SJSA1 (cell line): ENCODE measurements at regions not wholly inside any gene's neighbourhood (a gene's known extent, or its start where the extent isn't known, plus 50 kb on each side); places are given as distances from the start of the nearest gene placed in this dataset.

Experiments used
- DNase-seq, 2 experiments: peaks; one replicate each; pipeline ENCODE4 v3.0.0-alpha.2; 2015 to 2020; ENCODE audit warnings: low spot score in 2 of 2, low read depth in 1 of 2
- H3K27ac ChIP-seq: fragments of 250-450 bp; sonication (Bioruptor Pico); 2 replicates; pipeline ENCODE4 v1.5.1; 2020; ENCODE audit warnings: mild to moderate bottlenecking, moderate library complexity
- H3K27me3 ChIP-seq: fragments of 250-450 bp; sonication (Bioruptor Pico); replicated peaks from 2 replicates; pipeline ENCODE4 v1.5.1; 2020; ENCODE audit warnings: mild to moderate bottlenecking, moderate library complexity
- H3K36me3 ChIP-seq: fragments of 250-450 bp; sonication (Bioruptor Pico); 2 replicates; pipeline ENCODE4 v1.5.1; 2020; ENCODE audit warnings: mild to moderate bottlenecking
- H3K4me1 ChIP-seq: fragments of 250-450 bp; sonication (Bioruptor Pico); replicated peaks from 2 replicates; pipeline ENCODE4 v1.6.1; 2021; ENCODE audit warnings: mild to moderate bottlenecking
- H3K4me3 ChIP-seq: fragments of 250-450 bp; sonication (Bioruptor Pico); 2 replicates; pipeline ENCODE4 v1.5.1; 2020; ENCODE audit warnings: mild to moderate bottlenecking
- H3K9me3 ChIP-seq: fragments of 250-450 bp; sonication (Bioruptor Pico); replicated peaks from 2 replicates; pipeline ENCODE4 v1.5.1; 2020; ENCODE audit warnings: mild to moderate bottlenecking

GRCh38 chr4:138426786-138427185 lies 184.6 kb upstream of the SLC7A11 start:
- Histone ChIP-seq H3K36me3 (no peaks in the 10 kb centered on the region), H3K4me1 (no peaks in the 10 kb centered on the region), H3K27me3 (no peaks in the 10 kb centered on the region), H3K9me3 (no peaks in the 10 kb centered on the region), H3K4me3 (no peak overlapping the region), H3K27ac (no peak overlapping the region)
- DNase-seq: no peak

GRCh38 chr4:138420471-138420870 lies 178.3 kb upstream of the SLC7A11 start:
- no peak overlapping the region for H3K4me3 ChIP-seq

GRCh38 chr4:138414202-138414601 lies 172.1 kb upstream of the SLC7A11 start:
- no peak for DNase-seq
- H3K27ac ChIP-seq: no peak overlapping the region
- H3K4me3 ChIP-seq: no peak overlapping the region
- 0 out of 2 replicates have a peak, but pooled peaks cover 3% of the 10 kb centered on the region for H3K4me1 ChIP-seq
- H3K27me3 ChIP-seq: no peaks in the 10 kb centered on the region
- H3K36me3 ChIP-seq: no peaks in the 10 kb centered on the region
- no peaks in the 10 kb centered on the region for H3K9me3 ChIP-seq

More at GRCh38 chr4:138420471-138420870, 178.3 kb upstream of the SLC7A11 start:
- Histone ChIP-seq H3K4me1 (no peaks in the 10 kb centered on the region), H3K36me3 (no peaks in the 10 kb centered on the region), H3K9me3 (no peaks in the 10 kb centered on the region), H3K27ac (no peak overlapping the region), H3K27me3 (no peaks in the 10 kb centered on the region)
- DNase-seq: no peak

GRCh38 chr4:138413273-138413672 lies 171.1 kb upstream of the SLC7A11 start:
- Histone ChIP-seq H3K27ac (no peak overlapping the region), H3K27me3 (no peaks in the 10 kb centered on the region), H3K36me3 (no peaks in the 10 kb centered on the region), H3K4me1 (0 out of 2 replicates have a peak, but pooled peaks cover 3% of the 10 kb centered on the region), H3K4me3 (no peak overlapping the region), H3K9me3 (no peaks in the 10 kb centered on the region)
- DNase-seq: no peak

GRCh38 chr4:138412847-138413246 lies 170.7 kb upstream of the SLC7A11 start:
- H3K9me3 ChIP-seq: no peaks in the 10 kb centered on the region
- 0 out of 2 replicates have a peak, but pooled peaks cover 3% of the 10 kb centered on the region for H3K4me1 ChIP-seq
- H3K4me3 ChIP-seq: no peak overlapping the region
- no peak overlapping the region for H3K27ac ChIP-seq
- no peaks in the 10 kb centered on the region for H3K36me3 ChIP-seq
- no peak for DNase-seq
- H3K27me3 ChIP-seq: no peaks in the 10 kb centered on the region

GRCh38 chr4:138410266-138410665 lies 168.1 kb upstream of the SLC7A11 start:
- no peak overlapping the region for H3K4me3 ChIP-seq
- no peaks in the 10 kb centered on the region for H3K27me3 ChIP-seq
- no peak for DNase-seq
- H3K27ac ChIP-seq: no peak overlapping the region
- H3K4me1 ChIP-seq: 0 out of 2 replicates have a peak, but pooled peaks cover 3% of the 10 kb centered on the region
- H3K9me3 ChIP-seq: no peaks in the 10 kb centered on the region
- H3K36me3 ChIP-seq: no peaks in the 10 kb centered on the region

GRCh38 chr4:138409670-138410069 lies 167.5 kb upstream of the SLC7A11 start:
- Histone ChIP-seq H3K27ac (no peak overlapping the region), H3K9me3 (no peaks in the 10 kb centered on the region), H3K36me3 (no peaks in the 10 kb centered on the region), H3K4me3 (no peak overlapping the region), H3K27me3 (no peaks in the 10 kb centered on the region), H3K4me1 (0 out of 2 replicates have a peak, but pooled peaks cover 3% of the 10 kb centered on the region)
- no peak for DNase-seq

GRCh38 chr4:138408758-138409157 lies 166.6 kb upstream of the SLC7A11 start:
- Histone ChIP-seq H3K27ac (no peak overlapping the region), H3K9me3 (no peaks in the 10 kb centered on the region), H3K27me3 (no peaks in the 10 kb centered on the region), H3K36me3 (no peaks in the 10 kb centered on the region), H3K4me1 (0 out of 2 replicates have a peak, but pooled peaks cover 3% of the 10 kb centered on the region), H3K4me3 (no peak overlapping the region)
- no peak for DNase-seq

- no peaks in the 10 kb centered on the region for H3K36me3 ChIP-seq
- no peaks in the 10 kb centered on the region for H3K27me3 ChIP-seq
- no peak for DNase-seq
- H3K4me1 ChIP-seq: 0 out of 2 replicates have a peak, but pooled peaks cover 3% of the 10 kb centered on the region
- H3K27ac ChIP-seq: no peak overlapping the region
- H3K9me3 ChIP-seq: no peaks in the 10 kb centered on the region
- H3K4me3 ChIP-seq: no peak overlapping the region
Observed at GRCh38 chr4:138407329-138407728, 165.2 kb upstream of the SLC7A11 start.

GRCh38 chr4:138406876-138407275 lies 164.7 kb upstream of the SLC7A11 start:
- Histone ChIP-seq H3K9me3 (no peaks in the 10 kb centered on the region), H3K4me3 (no peak overlapping the region), H3K27me3 (no peaks in the 10 kb centered on the region), H3K27ac (no peak overlapping the region), H3K36me3 (no peaks in the 10 kb centered on the region), H3K4me1 (0 out of 2 replicates have a peak, but pooled peaks cover 3% of the 10 kb centered on the region)
- no peak for DNase-seq

GRCh38 chr4:138405934-138406567 lies 163.9 kb upstream of the SLC7A11 start:
- Histone ChIP-seq H3K9me3 (no peaks in the 10 kb centered on the region), H3K36me3 (no peaks in the 10 kb centered on the region), H3K4me3 (no peak overlapping the region), H3K27me3 (no peaks in the 10 kb centered on the region), H3K4me1 (0 out of 2 replicates have a peak, but pooled peaks cover 3% of the 10 kb centered on the region), H3K27ac (no peak overlapping the region)
- no peak for DNase-seq

- H3K27me3 ChIP-seq: no peaks in the 10 kb centered on the region
- no peaks in the 10 kb centered on the region for H3K9me3 ChIP-seq
- DNase-seq: no peak
- H3K4me1 ChIP-seq: 0 out of 2 replicates have a peak, but pooled peaks cover 3% of the 10 kb centered on the region
- no peak overlapping the region for H3K27ac ChIP-seq
- H3K36me3 ChIP-seq: no peaks in the 10 kb centered on the region
- no peak overlapping the region for H3K4me3 ChIP-seq
Observed at GRCh38 chr4:138405466-138405891, 163.3 kb upstream of the SLC7A11 start.

- Histone ChIP-seq H3K9me3 (no peaks in the 10 kb centered on the region), H3K36me3 (no peaks in the 10 kb centered on the region), H3K27ac (no peak overlapping the region), H3K4me3 (no peak overlapping the region), H3K27me3 (no peaks in the 10 kb centered on the region), H3K4me1 (0 out of 2 replicates have a peak, but pooled peaks cover 3% of the 10 kb centered on the region)
- DNase-seq: no peak
Observed at GRCh38 chr4:138404801-138405200, 162.7 kb upstream of the SLC7A11 start.

GRCh38 chr4:138404251-138404650 lies 162.1 kb upstream of the SLC7A11 start:
- no peaks in the 10 kb centered on the region for H3K4me1 ChIP-seq
- no peak overlapping the region for H3K4me3 ChIP-seq
- H3K27me3 ChIP-seq: no peaks in the 10 kb centered on the region
- no peaks in the 10 kb centered on the region for H3K9me3 ChIP-seq
- no peaks in the 10 kb centered on the region for H3K36me3 ChIP-seq
- no peak overlapping the region for H3K27ac ChIP-seq
- DNase-seq: no peak
